HepG2 (cell line): ENCODE measurements at regions not wholly inside any gene's neighbourhood (a gene's known extent, or its start where the extent isn't known, plus 50 kb on each side); places are given as distances from the start of the nearest gene placed in this dataset.

Source experiments
- ATAC-seq: fragments of 200-7000 bp; cut with Tn5 transposase; 3 replicates; pipeline ENCODE4 v1.9.1; 2020; ENCODE audit warnings: mild to moderate bottlenecking, moderate library complexity
- BruUV-seq: library from RNA; stranded (reverse); fragments of 400-500 nt; replicated peaks from 2 replicates; lab custom pipeline; 2021; lab: Mats Ljungman, UMichigan
- CTCF ChIA-PET: fragments of 300-600 bp; formaldehyde crosslinking; extraction: SDS; loops from one replicate; lab custom pipeline; 2021; ENCODE audit warnings: low total read pairs, inconsistent platforms, low intra/inter-chr PET ratio; lab: Yijun Ruan, JAX
- POLR2A ChIA-PET: fragments of 350-600 bp; sonication (Branson Sonifier 250); formaldehyde crosslinking; loops from one replicate; lab custom pipeline; 2020; ENCODE audit warnings: antibody characterized with exemption, inconsistent platforms; lab: Yijun Ruan, JAX
- DNase-seq: peaks from one replicate; pipeline ENCODE4 v3.0.0-alpha.2; 2015; ENCODE audit warnings: low spot score
- FAIRE-seq: peaks from 3 replicates; lab custom pipeline; 2011; peaks lifted over from hg19 to GRCh38; lab: Jason Lieb, UNC
- H2AFZ ChIP-seq: one replicate; pipeline ENCODE4 v1.6.1; 2011; ENCODE audit warnings: low read length, inconsistent platforms
- H3K27ac ChIP-seq: fragments of 300-600 bp; 3 replicates; pipeline ENCODE4 v1.8.0; 2011; ENCODE audit warnings: mixed run types, mild to moderate bottlenecking, mixed read lengths, low read length, inconsistent platforms; ENCODE audit not compliant: insufficient read depth; ENCODE audit errors: extremely low read length
- H3K27me3 ChIP-seq, 2 experiments: fragments of 200-600 bp in 1 of 2; 2 replicates in 1 of 2; 3 replicates in 1 of 2; pipeline versions ENCODE4 v1.6.0 to v1.8.0; 2011; ENCODE audit warnings: low read length in 2 of 2, mild to moderate bottlenecking in 2 of 2, moderate library complexity in 2 of 2, inconsistent platforms in 1 of 2; ENCODE audit not compliant: insufficient read depth in 2 of 2, control insufficient read depth in 1 of 2
- H3K36me3 ChIP-seq, 2 experiments: fragments of 200-600 bp in 1 of 2; replicated peaks in 1 of 2; 2 replicates in 1 of 2; 3 replicates in 1 of 2; pipeline versions ENCODE4 v1.5.1 to v1.8.0; 2011; ENCODE audit warnings: low read length in 2 of 2, inconsistent platforms in 1 of 2; ENCODE audit not compliant: insufficient read depth in 2 of 2, control insufficient read depth in 1 of 2
- H3K4me1 ChIP-seq: 2 replicates; pipeline ENCODE4 v1.5.1; 2012; ENCODE audit warnings: low read length, inconsistent platforms; ENCODE audit not compliant: insufficient read depth
- H3K4me2 ChIP-seq: 2 replicates; pipeline ENCODE4 v1.6.0; 2011; ENCODE audit warnings: low read depth, low read length, inconsistent platforms
- H3K4me3 ChIP-seq, 3 experiments: fragments of 200-600 bp in 1 of 3; sonication (generic), shearing (Covaris generic) in 1 of 3; replicated peaks in 1 of 3; 2 replicates each; pipeline ENCODE4 v1.5.1; 2011 to 2016; ENCODE audit warnings: low read length in 3 of 3, inconsistent platforms in 2 of 3, low read depth in 2 of 3, mild to moderate bottlenecking in 2 of 3, control low read depth in 1 of 3, mixed read lengths in 1 of 3; ENCODE audit not compliant: insufficient read depth in 1 of 3
- H3K79me2 ChIP-seq: one replicate; pipeline ENCODE4 v1.6.1; 2011; ENCODE audit warnings: low read length, inconsistent platforms; ENCODE audit not compliant: insufficient read depth
- H3K9ac ChIP-seq: 2 replicates; pipeline ENCODE4 v1.6.0; 2011; ENCODE audit warnings: mild to moderate bottlenecking, low read depth, low read length, inconsistent platforms; ENCODE audit not compliant: insufficient read depth
- H3K9me3 ChIP-seq: 2 replicates; pipeline ENCODE4 v1.5.1; 2012; ENCODE audit warnings: mild to moderate bottlenecking, low read length
- H4K20me1 ChIP-seq: 2 replicates; pipeline ENCODE4 v1.6.0; 2011; ENCODE audit warnings: inconsistent platforms, mild to moderate bottlenecking, low read length, moderate library complexity; ENCODE audit not compliant: insufficient read depth
- ETV6 ChIP-seq: sonication (generic); formaldehyde crosslinking; conservative IDR thresholded peaks from 2 replicates; pipeline ENCODE4 v1.4.0; 2020; ENCODE audit warnings: missing genetic modification reagents
- HNRNPK ChIP-seq: fragments of 200-400 bp; formaldehyde crosslinking; IDR thresholded peaks from 2 replicates; pipeline ENCODE4 v1.6.1; 2018; ENCODE audit warnings: low read length, low read depth, moderate library complexity, mild to moderate bottlenecking; ENCODE audit not compliant: poor library complexity, severe bottlenecking
- KAT8 ChIP-seq: IDR thresholded peaks from 2 replicates; pipeline ENCODE4 v1.6.1; 2016; ENCODE audit warnings: missing genetic modification reagents, missing compliant biosample characterization
- ZBTB7B ChIP-seq: sonication (generic); formaldehyde crosslinking; IDR thresholded peaks from 2 replicates; pipeline ENCODE4 v1.4.0; 2020; ENCODE audit warnings: missing genetic modification reagents
- WGBS: methylation state at CpG from one replicate; pipeline ENCODE4 v1.1.6; 2017; ENCODE audit warnings: low lambda C conversion rate; 5-methylcytosine and 5-hydroxymethylcytosine counted together
- in situ Hi-C: cut with HindIII; loops from 2 replicates; pipeline ENCODE4 v1.10.0; 2017; ENCODE audit warnings: low pct_unique_long_range_greater_than_20kb; ENCODE audit not compliant: extremely low pct_ligation_motif_present
- intact Hi-C: fragments of 100-400 bp; cut with micrococcal nuclease; formaldehyde crosslinking; loops from one replicate; pipeline ENCODE4 v1.10.0; 2022; ENCODE audit not compliant: unreplicated experiment
- TF ChIP-seq, protein P1 (sequence below): sonication (generic); formaldehyde crosslinking; IDR thresholded peaks from 2 replicates; pipeline ENCODE4 v1.4.0; 2020; ENCODE audit warnings: missing genetic modification reagents, borderline replicate concordance

DNA sequence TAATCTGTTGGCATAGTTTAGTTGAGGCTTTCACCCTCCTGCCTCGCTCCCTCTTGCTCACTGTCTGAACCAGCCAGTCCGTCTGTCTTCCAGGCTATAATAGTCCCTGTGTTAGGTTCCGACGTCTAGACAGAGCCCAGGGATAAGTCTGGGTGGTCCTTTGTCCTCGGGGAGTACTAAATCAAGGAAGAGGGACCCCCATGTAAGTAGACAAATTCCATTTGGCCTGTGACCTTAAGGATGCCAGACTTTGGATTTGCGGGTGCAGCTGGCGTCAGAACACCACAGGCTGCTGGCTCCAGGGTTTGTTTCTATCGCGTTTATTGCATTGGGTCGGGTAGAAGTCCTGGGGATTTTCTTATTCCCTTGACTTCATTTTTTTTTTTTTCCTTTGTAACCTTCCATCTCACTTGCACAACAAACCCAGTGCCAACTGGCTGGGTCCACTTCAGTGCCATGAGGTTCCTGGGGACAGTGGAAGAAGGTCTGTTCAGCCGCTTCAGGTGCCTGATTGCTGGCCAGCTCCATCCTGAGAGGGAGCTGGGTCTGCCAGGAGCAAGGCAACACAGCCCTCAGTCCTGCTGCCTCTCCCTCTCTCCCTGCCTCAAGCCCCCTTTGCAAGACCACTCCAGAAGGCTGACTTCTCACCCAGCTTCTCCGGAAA, 95.4 kb upstream of the KLHL25 start:
- in situ Hi-C loops: no loop called here
- Histone ChIP-seq H3K27me3 (peaks cover 3 to 16% of the 10 kb centered on the region in 2 experiments; a peak in 3 of 5 replicates), H3K79me2 (no peaks in the 10 kb centered on the region), H3K9ac (no peak overlapping the region), H4K20me1 (no peaks in the 10 kb centered on the region), H3K36me3 (no peaks in the 10 kb centered on the region), H2AFZ (no peak overlapping the region), H3K9me3 (no peaks in the 10 kb centered on the region), H3K4me3 (no peak overlapping the region), H3K4me2 (no peak overlapping the region), H3K4me1 (no peaks in the 10 kb centered on the region), H3K27ac (no peak overlapping the region)
- intact Hi-C loops: no loop called here
- ChIA-PET CTCF (no interaction called here), POLR2A (no interaction called here)
- TF ChIP-seq, protein P1, sequence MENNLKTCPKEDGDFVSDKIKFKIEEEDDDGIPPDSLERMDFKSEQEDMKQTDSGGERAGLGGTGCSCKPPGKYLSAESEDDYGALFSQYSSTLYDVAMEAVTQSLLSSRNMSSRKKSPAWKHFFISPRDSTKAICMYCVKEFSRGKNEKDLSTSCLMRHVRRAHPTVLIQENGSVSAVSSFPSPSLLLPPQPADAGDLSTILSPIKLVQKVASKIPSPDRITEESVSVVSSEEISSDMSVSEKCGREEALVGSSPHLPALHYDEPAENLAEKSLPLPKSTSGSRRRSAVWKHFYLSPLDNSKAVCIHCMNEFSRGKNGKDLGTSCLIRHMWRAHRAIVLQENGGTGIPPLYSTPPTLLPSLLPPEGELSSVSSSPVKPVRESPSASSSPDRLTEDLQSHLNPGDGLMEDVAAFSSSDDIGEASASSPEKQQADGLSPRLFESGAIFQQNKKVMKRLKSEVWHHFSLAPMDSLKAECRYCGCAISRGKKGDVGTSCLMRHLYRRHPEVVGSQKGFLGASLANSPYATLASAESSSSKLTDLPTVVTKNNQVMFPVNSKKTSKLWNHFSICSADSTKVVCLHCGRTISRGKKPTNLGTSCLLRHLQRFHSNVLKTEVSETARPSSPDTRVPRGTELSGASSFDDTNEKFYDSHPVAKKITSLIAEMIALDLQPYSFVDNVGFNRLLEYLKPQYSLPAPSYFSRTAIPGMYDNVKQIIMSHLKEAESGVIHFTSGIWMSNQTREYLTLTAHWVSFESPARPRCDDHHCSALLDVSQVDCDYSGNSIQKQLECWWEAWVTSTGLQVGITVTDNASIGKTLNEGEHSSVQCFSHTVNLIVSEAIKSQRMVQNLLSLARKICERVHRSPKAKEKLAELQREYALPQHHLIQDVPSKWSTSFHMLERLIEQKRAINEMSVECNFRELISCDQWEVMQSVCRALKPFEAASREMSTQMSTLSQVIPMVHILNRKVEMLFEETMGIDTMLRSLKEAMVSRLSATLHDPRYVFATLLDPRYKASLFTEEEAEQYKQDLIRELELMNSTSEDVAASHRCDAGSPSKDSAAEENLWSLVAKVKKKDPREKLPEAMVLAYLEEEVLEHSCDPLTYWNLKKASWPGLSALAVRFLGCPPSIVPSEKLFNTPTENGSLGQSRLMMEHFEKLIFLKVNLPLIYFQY (CRISPR knock-in tag): no peak
- TF ChIP-seq KAT8 (no peak), HNRNPK (no peak), ETV6 (CRISPR knock-in tag) (no peak), ZBTB7B (CRISPR knock-in tag) (no peak)
- no peak for DNase-seq
- no TSS peak for BruUV-seq
- ATAC-seq: no peak
- no peak for FAIRE-seq
- 38% methylated on average over 11 of the region's 12 CpGs for WGBS
